Dedifferentiated amniotic fluid mesenchymal stem cell (primary cell): ENCODE measurements at regions not wholly inside any gene's neighbourhood (a gene's known extent, or its start where the extent isn't known, plus 50 kb on each side); places are given as distances from the start of the nearest gene placed in this dataset.

Experiments
- DNase-seq: peaks from one replicate; pipeline ENCODE4 v3.0.0-alpha.2; 2016; ENCODE audit errors: extremely low spot score

- DNase-seq, result no peak
Observed at GRCh38 chr3:87044409-87044808, 53.5 kb upstream of the VGLL3 start.

DNA sequence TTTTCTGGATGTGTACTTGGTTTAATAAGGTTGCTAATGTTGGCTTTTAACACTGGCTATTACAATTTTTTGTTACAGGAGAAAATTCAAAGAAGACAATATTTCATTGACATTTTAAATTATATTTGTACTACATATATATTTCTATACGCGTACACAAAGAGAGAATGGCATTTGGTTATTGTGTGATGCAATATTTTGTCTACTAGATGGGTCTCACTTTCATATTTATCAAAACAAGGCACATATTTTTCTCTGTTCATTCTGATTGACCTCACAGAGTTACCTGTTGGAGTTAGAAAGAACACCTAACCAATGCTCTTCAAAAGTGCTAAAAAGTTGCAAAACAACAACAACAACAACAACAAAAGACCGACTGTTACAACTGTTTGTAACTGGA is 50.2 kb upstream of the VGLL3 start:
- DNase-seq, result no peak
